SK-N-SH (cell line): ENCODE measurements at regions not wholly inside any gene's neighbourhood (a gene's known extent, or its start where the extent isn't known, plus 50 kb on each side); places are given as distances from the start of the nearest gene placed in this dataset.

Experiments used
- CTCF ChIA-PET: fragments of 300-600, 350-600 bp; formaldehyde crosslinking; extraction: SDS; loops from one replicate; lab custom pipeline; 2021; lab: Yijun Ruan, JAX
- POLR2A ChIA-PET: fragments of 350-600 bp; sonication (Branson Sonifier 250); formaldehyde crosslinking; extraction: SDS; loops from one replicate; lab custom pipeline; 2020; ENCODE audit warnings: antibody characterized with exemption, inconsistent platforms; lab: Yijun Ruan, JAX
- DNase-seq: peaks from one replicate; pipeline ENCODE4 v3.0.0; 2012
- H2AFZ ChIP-seq: fragments of 200-600 bp; sonication (generic); 2 replicates; pipeline ENCODE4 v1.8.1; 2016; ENCODE audit warnings: antibody characterized with exemption, mild to moderate bottlenecking, low read depth
- H3F3A ChIP-seq: fragments of 200-600 bp; sonication (generic); replicated peaks from 2 replicates; pipeline ENCODE3; 2016; ENCODE audit warnings: antibody characterized with exemption, mild to moderate bottlenecking; ENCODE audit not compliant: insufficient read depth
- H3K27ac ChIP-seq, 2 experiments: fragments of 200-500 bp in 1 of 2; fragments of 200-600 bp in 1 of 2; sonication (Bioruptor generic) in 1 of 2; sonication (generic), shearing (Covaris generic) in 1 of 2; 2 replicates each; pipeline versions ENCODE4 v1.5.1 to v1.6.1; 2014 to 2016; ENCODE audit warnings: low read depth in 2 of 2, inconsistent platforms in 1 of 2, low read length in 1 of 2, mild to moderate bottlenecking in 1 of 2, mixed read lengths in 1 of 2
- H3K27me3 ChIP-seq: fragments of 200-600 bp; sonication (generic), shearing (Covaris generic); 2 replicates; pipeline ENCODE4 v1.6.1; 2016; ENCODE audit warnings: mixed run types; ENCODE audit not compliant: insufficient read depth
- H3K36me3 ChIP-seq, 2 experiments: fragments of 200-500 bp in 1 of 2; fragments of 200-600 bp in 1 of 2; sonication (Bioruptor generic) in 1 of 2; sonication (generic) in 1 of 2; replicated peaks in 1 of 2; 2 replicates each; pipeline versions ENCODE3 to v1.5.1; 2014 to 2016; ENCODE audit warnings: low read length in 1 of 2, mild to moderate bottlenecking in 1 of 2; ENCODE audit not compliant: insufficient read depth in 2 of 2, control insufficient read depth in 1 of 2
- H3K4me1 ChIP-seq, 2 experiments: fragments of 200-500 bp in 1 of 2; fragments of 200-600 bp in 1 of 2; sonication (Bioruptor generic) in 1 of 2; sonication (generic), shearing (Covaris generic) in 1 of 2; 2 replicates each; pipeline versions ENCODE4 v1.5.1 to v1.6.1; 2014 to 2016; ENCODE audit warnings: low read depth in 1 of 2, low read length in 1 of 2, mixed run types in 1 of 2; ENCODE audit not compliant: insufficient read depth in 2 of 2, control insufficient read depth in 1 of 2
- H3K4me2 ChIP-seq: fragments of 200-600 bp; sonication (generic), shearing (Covaris generic); 2 replicates; pipeline ENCODE4 v1.6.1; 2017; ENCODE audit warnings: mixed run types
- H3K4me3 ChIP-seq, 2 experiments: fragments of 200-500 bp in 1 of 2; fragments of 200-600 bp in 1 of 2; sonication (Bioruptor generic) in 1 of 2; sonication (generic), shearing (Covaris generic) in 1 of 2; 2 replicates each; pipeline versions ENCODE4 v1.5.1 to v1.8.1; 2014 to 2016; ENCODE audit warnings: low read depth in 2 of 2, inconsistent platforms in 1 of 2, low read length in 1 of 2, mild to moderate bottlenecking in 1 of 2, mixed read lengths in 1 of 2, moderate library complexity in 1 of 2
- H3K79me2 ChIP-seq: fragments of 200-600 bp; sonication (generic); 2 replicates; pipeline ENCODE4 v1.8.1; 2017; ENCODE audit warnings: mild to moderate bottlenecking; ENCODE audit not compliant: insufficient read depth
- H3K9ac ChIP-seq: fragments of 200-600 bp; sonication (generic); 2 replicates; pipeline ENCODE4 v1.6.1; 2017; ENCODE audit warnings: mixed run types
- H3K9me2 ChIP-seq: fragments of 200-600 bp; sonication (generic); 2 replicates; pipeline ENCODE4 v1.6.1; 2017; ENCODE audit warnings: mixed run types
- H3K9me3 ChIP-seq: fragments of 200-600 bp; sonication (generic); 2 replicates; pipeline ENCODE4 v1.6.1; 2017; ENCODE audit warnings: mixed run types, mild to moderate bottlenecking, moderate library complexity
- H4K20me1 ChIP-seq: fragments of 200-600 bp; sonication (generic); 2 replicates; pipeline ENCODE4 v1.6.1; 2017; ENCODE audit warnings: mild to moderate bottlenecking, mixed run types; ENCODE audit not compliant: insufficient read depth
- CHD2 ChIP-seq: fragments of 150-350 bp; IDR thresholded peaks from 2 replicates; pipeline ENCODE4 v1.6.1; 2018; ENCODE audit warnings: low read length; ENCODE audit not compliant: partially characterized antibody
- EP300 ChIP-seq, 2 experiments: IDR thresholded peaks; 2 replicates each; pipeline versions ENCODE4 v1.4.0 to v1.6.1; 2012; ENCODE audit warnings: borderline replicate concordance in 1 of 2, low read depth in 1 of 2, low read length in 1 of 2
- FOSL2 ChIP-seq: IDR thresholded peaks from 2 replicates; pipeline ENCODE4 v1.4.0; 2012; ENCODE audit warnings: low read depth, mild to moderate bottlenecking, moderate library complexity, borderline replicate concordance
- FOXJ3 ChIP-seq: sonication (generic); formaldehyde crosslinking; IDR thresholded peaks from 2 replicates; pipeline ENCODE4 v1.5.1; 2020; ENCODE audit warnings: mild to moderate bottlenecking, missing genetic modification reagents
- FOXM1 ChIP-seq: IDR thresholded peaks from 2 replicates; pipeline ENCODE4 v1.4.0; 2012; ENCODE audit warnings: low read depth, mild to moderate bottlenecking
- GATA2 ChIP-seq: sonication (generic); formaldehyde crosslinking; IDR thresholded peaks from 2 replicates; pipeline ENCODE4 v1.5.0; 2020; ENCODE audit warnings: mild to moderate bottlenecking, missing genetic modification reagents
- JUND ChIP-seq: IDR thresholded peaks from 2 replicates; pipeline ENCODE4 v1.4.0; 2012
- POLR2AphosphoS5 ChIP-seq: IDR thresholded peaks from 2 replicates; pipeline ENCODE4 v1.6.1; 2012; ENCODE audit warnings: low read depth, low read length
- RAD21 ChIP-seq: IDR thresholded peaks from 2 replicates; pipeline ENCODE4 v1.6.1; 2012; ENCODE audit warnings: mild to moderate bottlenecking, low read length
- RCOR1 ChIP-seq: fragments of 150-350 bp; IDR thresholded peaks from 2 replicates; pipeline ENCODE4 v1.6.1; 2017; ENCODE audit warnings: antibody characterized with exemption, low read length
- RFX5 ChIP-seq: IDR thresholded peaks from 2 replicates; pipeline ENCODE4 v1.6.1; 2012; ENCODE audit warnings: mild to moderate bottlenecking, improper control_type of control experiment, low read length
- SMC3 ChIP-seq: IDR thresholded peaks from 2 replicates; pipeline ENCODE4 v1.6.1; 2012; ENCODE audit warnings: low read depth, low read length, improper control_type of control experiment
- TAF1 ChIP-seq: IDR thresholded peaks from 2 replicates; pipeline ENCODE4 v1.6.1; 2012; ENCODE audit warnings: low read depth, mild to moderate bottlenecking, low read length, moderate library complexity, borderline replicate concordance
- ZBTB33 ChIP-seq: IDR thresholded peaks from 2 replicates; pipeline ENCODE4 v1.4.0; 2012; ENCODE audit warnings: low read depth, borderline replicate concordance
- WGBS: methylation state at CpG from one replicate; pipeline ENCODE4 v1.1.6; 2017; ENCODE audit warnings: low lambda C conversion rate; 5-methylcytosine and 5-hydroxymethylcytosine counted together

DNA sequence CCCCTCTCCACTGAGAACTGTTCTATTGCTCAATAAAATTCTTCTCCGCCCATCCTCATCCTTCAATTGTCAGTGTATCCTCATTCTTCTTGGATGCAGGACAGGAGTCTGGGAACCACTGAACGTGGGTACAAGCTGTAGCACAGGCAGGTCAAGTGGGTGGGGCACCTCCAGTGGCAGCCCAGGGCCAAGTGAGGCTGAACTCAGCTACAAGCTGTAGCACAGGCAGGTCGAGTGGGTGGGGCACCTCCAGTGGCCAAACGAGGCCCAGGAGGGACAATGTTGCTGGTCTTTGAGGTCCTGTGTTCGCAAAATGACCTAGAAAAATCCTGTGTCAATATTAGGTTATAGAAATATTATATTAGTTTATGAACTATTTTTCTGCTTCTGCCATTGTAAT, 352.0 kb downstream of the TMX3 start:
- TF ChIP-seq CHD2 (no peak), RCOR1 (no peak), FOSL2 (no peak), TAF1 (no peak), POLR2AphosphoS5 (no peak)
- Histone ChIP-seq H3K27me3 (no peaks in the 10 kb centered on the region), H3K9me2 (no peaks in the 10 kb centered on the region), H3K4me3 (no peak overlapping the region), H3K36me3 (no peaks in the 10 kb centered on the region), H4K20me1 (no peaks in the 10 kb centered on the region), H3K79me2 (no peaks in the 10 kb centered on the region), H2AFZ (no peak overlapping the region), H3K27ac (no peak overlapping the region), H3F3A (no peaks in the 10 kb centered on the region), H3K4me1 (no peaks in the 10 kb centered on the region), H3K9me3 (peaks cover 4% of the 10 kb centered on the region; the same call in 1 of the 2 replicates), H3K9ac (no peak overlapping the region), H3K4me2 (no peak overlapping the region)
- DNase-seq, result no peak
- 43% methylated on average over 5 of the region's 5 CpGs for WGBS
- POLR2A ChIA-PET, result no interaction called here
- CTCF ChIA-PET, result no interaction called here

GRCh38 chr18:68355637-68356036, 359.3 kb downstream of the TMX3 start:
- H2AFZ ChIP-seq, result no peak overlapping the region
- no peak overlapping the region for H3K4me3 ChIP-seq
- H3F3A ChIP-seq, result no peaks in the 10 kb centered on the region
- peaks cover 14% of the 10 kb centered on the region; the same call in 1 of the 2 replicates for H3K9me3 ChIP-seq
- DNase-seq, result no peak
- H3K9ac ChIP-seq, result no peak overlapping the region
- no peaks in the 10 kb centered on the region for H4K20me1 ChIP-seq
- no peaks in the 10 kb centered on the region for H3K36me3 ChIP-seq
- H3K27ac ChIP-seq, result no peak overlapping the region
- no peaks in the 10 kb centered on the region for H3K9me2 ChIP-seq
- TF ChIP-seq JUND (no peak), SMC3 (no peak), FOXM1 (no peak), ZBTB33 (no peak), CHD2 (no peak), RFX5 (no peak), EP300 (IDR thresholded peaks at IDR 0.05; ENCODE audit: borderline replicate concordance in 1 of 2, low read depth in 1 of 2, low read length in 1 of 2) (no peak), FOSL2 (no peak), POLR2AphosphoS5 (no peak), GATA2 (CRISPR knock-in tag) (no peak), RAD21 (no peak), FOXJ3 (CRISPR knock-in tag) (no peak)
- ChIA-PET CTCF (no interaction called here), POLR2A (no interaction called here)
- no peak overlapping the region for H3K4me2 ChIP-seq
- H3K79me2 ChIP-seq, result no peaks in the 10 kb centered on the region
- H3K27me3 ChIP-seq, result no peaks in the 10 kb centered on the region
- H3K4me1 ChIP-seq, result no peaks in the 10 kb centered on the region
- 22% methylated on average over 3 of the region's 3 CpGs for WGBS
